SKM-1 treated with dmso at 0.1 percent for 144 hours (cell line): ENCODE measurements at regions not wholly inside any gene's neighbourhood (a gene's known extent, or its start where the extent isn't known, plus 50 kb on each side); places are given as distances from the start of the nearest gene placed in this dataset.
A peak's percentile ranks its signal among the peaks of the same experiment; 100 is the strongest.

Experiments
- DNase-seq: peaks from one replicate; lab custom pipeline; 2025; ENCODE audit not compliant: unreplicated experiment; lab: John Stamatoyannopoulos, UW

- DNase-seq = no peak
Measured at GRCh38 chr4:157564771-157565170, 344.2 kb downstream of the GRIA2 start.

- no peak for DNase-seq
Measured at GRCh38 chr4:157564218-157564617, 343.7 kb downstream of the GRIA2 start.

GRCh38 chr4:157558016-157558415 lies 337.5 kb downstream of the GRIA2 start:
- DNase-seq = no peak

- DNase-seq = peak; percentile 19
Measured at GRCh38 chr4:157550028-157550427, 329.5 kb downstream of the GRIA2 start.

- DNase-seq = no peak
Measured at GRCh38 chr4:157527954-157528353, 307.4 kb downstream of the GRIA2 start.

- DNase-seq = no peak
Measured at GRCh38 chr4:157521906-157522305, 301.4 kb downstream of the GRIA2 start.

GRCh38 chr4:157514711-157515110 lies 294.2 kb downstream of the GRIA2 start:
- DNase-seq = no peak

DNA sequence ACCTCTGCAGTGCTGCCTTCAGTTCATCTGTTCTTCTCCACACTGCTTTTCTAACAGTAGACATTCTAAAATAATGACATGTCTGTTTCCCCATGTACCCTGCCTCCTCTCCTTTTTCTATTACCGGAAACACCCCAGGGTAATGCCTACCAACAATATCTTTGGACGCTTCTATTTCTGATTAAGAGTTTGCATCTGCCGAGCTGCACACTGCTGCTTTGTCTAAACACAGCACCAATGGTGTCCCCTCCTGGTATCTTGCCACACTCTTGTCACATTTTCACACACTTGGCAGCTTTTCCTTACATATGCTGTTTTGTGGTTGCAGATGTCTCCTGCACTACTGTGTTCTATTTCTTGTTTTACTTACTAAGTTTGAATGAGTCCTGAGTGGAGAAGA lies 288.8 kb downstream of the GRIA2 start:
- no peak for DNase-seq

- no peak for DNase-seq
Measured at GRCh38 chr4:157502656-157503055, 282.1 kb downstream of the GRIA2 start.

- DNase-seq = no peak
Measured at GRCh38 chr4:157459785-157460184, 239.3 kb downstream of the GRIA2 start.

GRCh38 chr4:157447195-157447594 lies 226.7 kb downstream of the GRIA2 start:
- DNase-seq = no peak

DNA sequence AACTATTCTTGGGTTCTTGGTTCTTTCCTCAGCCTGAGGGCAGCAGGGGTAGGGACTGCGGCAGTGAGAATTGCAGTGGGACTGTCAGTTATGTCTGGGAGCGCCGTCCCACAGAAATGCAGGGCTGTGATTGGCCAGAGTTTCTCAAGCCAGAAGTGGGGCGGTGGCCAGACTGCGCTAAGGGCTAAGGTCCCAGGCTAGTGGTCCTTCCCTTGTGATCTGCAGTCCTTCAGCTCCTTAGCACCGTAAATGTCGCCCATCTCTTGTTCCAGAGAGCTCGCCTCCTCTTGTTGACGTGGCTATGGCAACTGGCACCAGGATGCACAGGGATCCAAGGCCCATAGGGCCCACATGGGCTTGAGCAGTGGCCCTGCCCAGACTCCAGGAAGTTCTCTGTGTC lies 223.5 kb downstream of the GRIA2 start:
- DNase-seq = no peak

GRCh38 chr4:157443537-157443936 lies 223.0 kb downstream of the GRIA2 start:
- DNase-seq = no peak

DNA sequence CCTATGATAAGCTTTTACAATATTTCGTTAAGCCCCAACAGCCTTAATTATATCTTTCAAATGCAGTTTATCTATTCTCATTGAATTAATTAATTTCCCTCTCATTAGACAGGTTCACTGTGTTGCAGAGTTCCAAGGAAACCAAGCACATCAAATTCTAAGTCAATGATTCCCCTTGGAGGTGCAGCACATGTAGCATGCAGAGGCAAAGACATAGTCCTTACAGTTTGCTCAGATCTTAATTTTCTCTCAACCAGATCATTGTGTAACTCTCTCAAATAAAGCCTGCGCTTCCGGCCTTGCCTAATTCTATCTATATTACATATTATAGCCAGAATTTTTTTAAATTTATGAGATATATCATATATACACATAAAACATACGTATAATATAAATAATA lies 205.4 kb downstream of the GRIA2 start:
- no peak for DNase-seq

GRCh38 chr4:157423526-157424020 lies 203.0 kb downstream of the GRIA2 start:
- DNase-seq = no peak

GRCh38 chr4:157421365-157421764 lies 200.8 kb downstream of the GRIA2 start:
- DNase-seq = no peak
